ENCODE measurements at regions not wholly inside any gene's neighbourhood (a gene's known extent, or its start where the extent isn't known, plus 50 kb on each side); places are given as distances from the start of the nearest gene placed in this dataset.

- Histone ChIP-seq H3K36me3 (ENCODE audit: control insufficient read depth, insufficient read depth, low read length) (no peaks in the 10 kb centered on the region), H3K27me3 (ENCODE audit: control insufficient read depth, insufficient read depth, low read length) (no peaks in the 10 kb centered on the region), H3K4me3 (ENCODE audit: low read depth, low read length) (no peak overlapping the region)
- TF ChIP-seq, protein P1, sequence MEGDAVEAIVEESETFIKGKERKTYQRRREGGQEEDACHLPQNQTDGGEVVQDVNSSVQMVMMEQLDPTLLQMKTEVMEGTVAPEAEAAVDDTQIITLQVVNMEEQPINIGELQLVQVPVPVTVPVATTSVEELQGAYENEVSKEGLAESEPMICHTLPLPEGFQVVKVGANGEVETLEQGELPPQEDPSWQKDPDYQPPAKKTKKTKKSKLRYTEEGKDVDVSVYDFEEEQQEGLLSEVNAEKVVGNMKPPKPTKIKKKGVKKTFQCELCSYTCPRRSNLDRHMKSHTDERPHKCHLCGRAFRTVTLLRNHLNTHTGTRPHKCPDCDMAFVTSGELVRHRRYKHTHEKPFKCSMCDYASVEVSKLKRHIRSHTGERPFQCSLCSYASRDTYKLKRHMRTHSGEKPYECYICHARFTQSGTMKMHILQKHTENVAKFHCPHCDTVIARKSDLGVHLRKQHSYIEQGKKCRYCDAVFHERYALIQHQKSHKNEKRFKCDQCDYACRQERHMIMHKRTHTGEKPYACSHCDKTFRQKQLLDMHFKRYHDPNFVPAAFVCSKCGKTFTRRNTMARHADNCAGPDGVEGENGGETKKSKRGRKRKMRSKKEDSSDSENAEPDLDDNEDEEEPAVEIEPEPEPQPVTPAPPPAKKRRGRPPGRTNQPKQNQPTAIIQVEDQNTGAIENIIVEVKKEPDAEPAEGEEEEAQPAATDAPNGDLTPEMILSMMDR (IDR thresholded peaks at IDR 0.05; ENCODE audit: insufficient read depth, low read length, severe bottlenecking): no peak
- FAIRE-seq: no peak
- DNase-seq (ENCODE audit: low read depth): peak; percentile 53
These were observed 350.0 kb upstream of the NCAM1 start for GRCh38 chr11:112610996-112611750.

DNA sequence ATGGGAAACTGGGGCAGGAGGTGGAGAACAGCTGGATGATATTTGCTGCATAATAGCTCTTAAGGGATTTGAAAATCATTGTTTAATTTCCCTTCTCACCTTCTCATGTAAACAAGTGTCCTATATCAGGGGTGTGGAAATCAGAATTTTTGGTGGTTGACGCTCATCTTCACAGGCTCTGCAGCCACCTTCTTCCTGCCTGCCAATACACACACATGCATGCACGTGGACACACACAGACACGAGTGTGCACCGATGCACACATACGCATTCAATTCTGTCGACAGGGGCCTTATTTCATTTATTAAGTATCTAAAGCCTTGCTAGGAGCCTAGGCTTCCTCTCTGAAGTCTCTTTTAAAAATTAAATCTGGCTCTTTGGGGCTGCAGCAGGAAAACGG is 349.4 kb upstream of the NCAM1 start:
- Histone ChIP-seq H3K4me3 (ENCODE audit: low read depth, low read length) (no peak overlapping the region), H3K36me3 (ENCODE audit: control insufficient read depth, insufficient read depth, low read length) (no peaks in the 10 kb centered on the region), H3K27me3 (ENCODE audit: control insufficient read depth, insufficient read depth, low read length) (no peaks in the 10 kb centered on the region)
- TF ChIP-seq, protein P1 (IDR thresholded peaks at IDR 0.05; ENCODE audit: insufficient read depth, low read length, severe bottlenecking): no peak
- DNase-seq (ENCODE audit: low read depth): no peak
- FAIRE-seq: no peak

DNA sequence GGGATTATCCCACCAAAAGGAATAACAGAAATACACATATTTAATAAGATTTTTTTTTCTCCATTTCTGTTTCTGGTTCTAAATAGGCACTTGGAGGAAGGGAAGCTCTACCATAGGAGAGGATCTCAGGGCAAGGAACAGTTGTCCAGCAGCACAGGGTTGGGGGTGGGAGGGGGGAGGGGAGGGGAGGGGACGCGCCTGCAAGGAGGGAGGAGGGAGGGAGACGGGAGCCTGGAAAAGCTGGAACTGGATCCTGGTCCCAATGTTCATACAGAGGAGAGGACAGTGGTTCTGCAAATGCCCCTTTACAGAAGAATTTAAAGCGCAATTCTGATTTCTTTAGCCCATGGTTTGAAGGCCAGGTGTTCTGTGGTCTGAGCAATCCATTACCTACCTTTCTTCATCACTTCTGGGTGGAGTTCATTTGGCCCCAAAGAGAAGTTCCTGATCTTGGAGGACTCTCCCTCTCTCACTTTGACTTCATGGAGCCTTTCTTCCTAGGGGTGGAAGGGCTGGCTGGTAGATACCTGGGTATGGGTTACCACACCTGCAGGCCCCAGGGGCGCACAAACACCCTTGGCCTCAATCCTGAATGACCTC is 348.9 kb upstream of the NCAM1 start:
- DNase-seq (ENCODE audit: low read depth) (no peak), FAIRE-seq (no peak)
- TF ChIP-seq, protein P1 (IDR thresholded peaks at IDR 0.05; ENCODE audit: insufficient read depth, low read length, severe bottlenecking): no peak

DNA sequence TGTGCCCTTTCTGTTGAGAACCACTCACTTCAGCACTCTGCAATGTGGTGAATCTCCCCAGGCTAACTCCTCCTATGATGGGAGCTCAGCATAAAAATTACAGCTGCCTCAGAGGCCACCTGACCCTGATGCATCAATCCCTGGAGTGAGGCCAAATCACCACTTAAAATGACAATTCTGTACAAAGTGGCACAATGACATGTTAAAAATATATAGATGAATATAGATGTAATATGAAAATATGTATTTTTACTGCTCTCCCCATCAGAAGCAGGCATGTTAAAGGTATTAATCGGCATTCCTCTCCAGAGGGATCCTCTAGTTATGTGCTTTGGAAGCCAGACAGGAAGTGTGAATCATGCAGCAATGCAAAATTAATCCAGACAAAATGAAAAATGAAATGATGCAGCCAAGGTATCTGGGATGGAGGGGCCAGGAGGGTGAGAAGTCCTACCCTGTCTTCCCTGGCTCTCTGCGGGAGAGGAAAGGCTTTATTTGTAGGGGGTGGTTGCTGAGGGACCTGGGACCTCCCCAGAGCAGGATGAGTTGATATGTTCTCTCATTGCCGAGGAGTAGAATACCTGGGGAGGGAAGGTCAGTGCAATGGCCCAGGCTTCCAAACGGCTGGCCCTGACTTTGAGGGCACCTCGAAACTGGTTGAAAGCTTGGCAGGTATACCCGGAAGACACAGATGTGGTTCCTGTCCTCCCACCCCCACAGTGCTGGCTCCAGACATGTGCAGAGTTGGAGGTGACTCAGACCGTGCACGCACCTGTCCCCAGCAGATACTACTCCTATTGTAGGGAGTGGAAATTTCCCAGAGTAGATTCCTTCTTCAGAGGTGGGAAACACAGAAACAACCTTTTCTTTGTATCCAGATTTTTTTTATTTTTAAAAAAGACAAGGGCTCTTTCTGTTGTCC is 347.9 kb upstream of the NCAM1 start:
- FAIRE-seq: no peak
- peak; percentile 80 for DNase-seq (ENCODE audit: low read depth)
- H3K4me3 ChIP-seq (ENCODE audit: low read depth, low read length): no peak overlapping the region
- TF ChIP-seq, protein P1 (IDR thresholded peaks at IDR 0.05; ENCODE audit: insufficient read depth, low read length, severe bottlenecking): no peak
- no peaks in the 10 kb centered on the region for H3K27me3 ChIP-seq (ENCODE audit: control insufficient read depth, insufficient read depth, low read length)
- H3K36me3 ChIP-seq (ENCODE audit: control insufficient read depth, insufficient read depth, low read length): no peaks in the 10 kb centered on the region

More for the DNA sequence above, 348.9 kb upstream of the NCAM1 start:
- H3K36me3 ChIP-seq (ENCODE audit: control insufficient read depth, insufficient read depth, low read length): no peaks in the 10 kb centered on the region
- no peak overlapping the region for H3K4me3 ChIP-seq (ENCODE audit: low read depth, low read length)
- H3K27me3 ChIP-seq (ENCODE audit: control insufficient read depth, insufficient read depth, low read length): no peaks in the 10 kb centered on the region

DNA sequence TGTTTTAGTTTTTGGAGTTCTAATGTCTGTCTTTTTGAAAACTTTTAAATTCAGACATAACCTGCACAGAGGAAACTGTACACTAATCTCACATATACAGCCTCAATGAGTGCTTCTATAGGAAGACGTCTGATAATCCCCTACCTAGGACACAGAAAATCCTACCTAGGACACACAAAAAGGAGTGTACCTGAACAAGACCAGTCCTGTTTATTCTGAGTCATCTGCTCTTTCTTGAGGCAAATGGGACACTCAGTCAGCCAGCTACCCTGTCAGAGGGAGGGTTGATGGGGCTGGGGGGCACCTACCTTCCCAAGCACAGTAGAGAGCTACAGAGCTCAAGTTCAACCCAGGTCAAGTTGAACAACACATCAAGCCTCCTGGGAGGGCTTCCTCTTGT is 346.6 kb upstream of the NCAM1 start:
- DNase-seq (ENCODE audit: low read depth) (peak; percentile 87), FAIRE-seq (no peak)
- Histone ChIP-seq H3K4me3 (ENCODE audit: low read depth, low read length) (no peak overlapping the region), H3K27me3 (ENCODE audit: control insufficient read depth, insufficient read depth, low read length) (no peaks in the 10 kb centered on the region), H3K36me3 (ENCODE audit: control insufficient read depth, insufficient read depth, low read length) (no peaks in the 10 kb centered on the region)
- TF ChIP-seq, protein P1 (IDR thresholded peaks at IDR 0.05; ENCODE audit: insufficient read depth, low read length, severe bottlenecking): no peak

Measured in bronchial epithelial cell (primary cell).